ENCODE measurements at regions not wholly inside any gene's neighbourhood (a gene's known extent, or its start where the extent isn't known, plus 50 kb on each side); places are given as distances from the start of the nearest gene placed in this dataset.

- TF ChIP-seq, protein P1, sequence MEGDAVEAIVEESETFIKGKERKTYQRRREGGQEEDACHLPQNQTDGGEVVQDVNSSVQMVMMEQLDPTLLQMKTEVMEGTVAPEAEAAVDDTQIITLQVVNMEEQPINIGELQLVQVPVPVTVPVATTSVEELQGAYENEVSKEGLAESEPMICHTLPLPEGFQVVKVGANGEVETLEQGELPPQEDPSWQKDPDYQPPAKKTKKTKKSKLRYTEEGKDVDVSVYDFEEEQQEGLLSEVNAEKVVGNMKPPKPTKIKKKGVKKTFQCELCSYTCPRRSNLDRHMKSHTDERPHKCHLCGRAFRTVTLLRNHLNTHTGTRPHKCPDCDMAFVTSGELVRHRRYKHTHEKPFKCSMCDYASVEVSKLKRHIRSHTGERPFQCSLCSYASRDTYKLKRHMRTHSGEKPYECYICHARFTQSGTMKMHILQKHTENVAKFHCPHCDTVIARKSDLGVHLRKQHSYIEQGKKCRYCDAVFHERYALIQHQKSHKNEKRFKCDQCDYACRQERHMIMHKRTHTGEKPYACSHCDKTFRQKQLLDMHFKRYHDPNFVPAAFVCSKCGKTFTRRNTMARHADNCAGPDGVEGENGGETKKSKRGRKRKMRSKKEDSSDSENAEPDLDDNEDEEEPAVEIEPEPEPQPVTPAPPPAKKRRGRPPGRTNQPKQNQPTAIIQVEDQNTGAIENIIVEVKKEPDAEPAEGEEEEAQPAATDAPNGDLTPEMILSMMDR (tag by site-specific recombination; IDR thresholded peaks at IDR 0.05), result no peak
- no peak for TF ChIP-seq ZNF423 (tag by site-specific recombination; IDR thresholded peaks at IDR 0.05)
Observed at GRCh38 chr7:427506-428103, 92.0 kb downstream of the PDGFA start.

All from HEK293 (cell line).